ENCODE measurements at regions not wholly inside any gene's neighbourhood (a gene's known extent, or its start where the extent isn't known, plus 50 kb on each side); places are given as distances from the start of the nearest gene placed in this dataset.

- H3K4me3 ChIP-seq (ENCODE audit: low read depth, low read length), result no peak overlapping the region
- no peak for TF ChIP-seq CTCF (IDR thresholded peaks at IDR 0.05; ENCODE audit: low read depth, low read length, missing control alignments)
- DNase-seq (ENCODE audit: low read depth), result no peak
Measured at GRCh38 chr4:107472265-107472948, 247.6 kb downstream of the PAPSS1 start.

- DNase-seq (ENCODE audit: low read depth), result no peak
- H3K4me3 ChIP-seq (ENCODE audit: low read depth, low read length), result no peak overlapping the region
- no peak for TF ChIP-seq CTCF (IDR thresholded peaks at IDR 0.05; ENCODE audit: low read depth, low read length, missing control alignments)
Measured at GRCh38 chr4:107470173-107470572, 249.9 kb downstream of the PAPSS1 start.

GRCh38 chr4:107468812-107469211, 251.2 kb downstream of the PAPSS1 start:
- H3K4me3 ChIP-seq (ENCODE audit: low read depth, low read length), result no peak overlapping the region
- DNase-seq (ENCODE audit: low read depth), result peak; percentile 1
- no peak for TF ChIP-seq CTCF (IDR thresholded peaks at IDR 0.05; ENCODE audit: low read depth, low read length, missing control alignments)

- no peak for DNase-seq (ENCODE audit: low read depth)
- TF ChIP-seq CTCF (IDR thresholded peaks at IDR 0.05; ENCODE audit: low read depth, low read length, missing control alignments), result no peak
- H3K4me3 ChIP-seq (ENCODE audit: low read depth, low read length), result no peak overlapping the region
Measured at GRCh38 chr4:107468156-107468555, 251.9 kb downstream of the PAPSS1 start.

- DNase-seq (ENCODE audit: low read depth), result no peak
- TF ChIP-seq CTCF (IDR thresholded peaks at IDR 0.05; ENCODE audit: low read depth, low read length, missing control alignments), result no peak
- no peak overlapping the region for H3K4me3 ChIP-seq (ENCODE audit: low read depth, low read length)
Measured at GRCh38 chr4:107467461-107467860, 252.6 kb downstream of the PAPSS1 start.

GRCh38 chr4:107458194-107458593, 261.8 kb downstream of the PAPSS1 start:
- no peak overlapping the region for H3K4me3 ChIP-seq (ENCODE audit: low read depth, low read length)
- DNase-seq (ENCODE audit: low read depth), result no peak
- no peak for TF ChIP-seq CTCF (IDR thresholded peaks at IDR 0.05; ENCODE audit: low read depth, low read length, missing control alignments)

- H3K4me3 ChIP-seq (ENCODE audit: low read depth, low read length), result no peak overlapping the region
- DNase-seq (ENCODE audit: low read depth), result no peak
- TF ChIP-seq CTCF (IDR thresholded peaks at IDR 0.05; ENCODE audit: low read depth, low read length, missing control alignments), result no peak
Measured at GRCh38 chr4:107453987-107454386, 266.0 kb downstream of the PAPSS1 start.

Data from GM12864 (cell line).